SK-N-SH (cell line): ENCODE measurements at regions not wholly inside any gene's neighbourhood (a gene's known extent, or its start where the extent isn't known, plus 50 kb on each side); places are given as distances from the start of the nearest gene placed in this dataset.

Experiments
- CTCF ChIA-PET: fragments of 300-600, 350-600 bp; formaldehyde crosslinking; extraction: SDS; loops from one replicate; lab custom pipeline; 2021; lab: Yijun Ruan, JAX
- POLR2A ChIA-PET: fragments of 350-600 bp; sonication (Branson Sonifier 250); formaldehyde crosslinking; extraction: SDS; loops from one replicate; lab custom pipeline; 2020; ENCODE audit warnings: antibody characterized with exemption, inconsistent platforms; lab: Yijun Ruan, JAX
- DNase-seq: peaks from one replicate; pipeline ENCODE4 v3.0.0; 2012
- H2AFZ ChIP-seq: fragments of 200-600 bp; sonication (generic); 2 replicates; pipeline ENCODE4 v1.8.1; 2016; ENCODE audit warnings: antibody characterized with exemption, mild to moderate bottlenecking, low read depth
- H3F3A ChIP-seq: fragments of 200-600 bp; sonication (generic); replicated peaks from 2 replicates; pipeline ENCODE3; 2016; ENCODE audit warnings: antibody characterized with exemption, mild to moderate bottlenecking; ENCODE audit not compliant: insufficient read depth
- H3K27ac ChIP-seq, 2 experiments: fragments of 200-500 bp in 1 of 2; fragments of 200-600 bp in 1 of 2; sonication (Bioruptor generic) in 1 of 2; sonication (generic), shearing (Covaris generic) in 1 of 2; 2 replicates each; pipeline versions ENCODE4 v1.5.1 to v1.6.1; 2014 to 2016; ENCODE audit warnings: low read depth in 2 of 2, inconsistent platforms in 1 of 2, low read length in 1 of 2, mild to moderate bottlenecking in 1 of 2, mixed read lengths in 1 of 2
- H3K27me3 ChIP-seq: fragments of 200-600 bp; sonication (generic), shearing (Covaris generic); 2 replicates; pipeline ENCODE4 v1.6.1; 2016; ENCODE audit warnings: mixed run types; ENCODE audit not compliant: insufficient read depth
- H3K36me3 ChIP-seq, 2 experiments: fragments of 200-500 bp in 1 of 2; fragments of 200-600 bp in 1 of 2; sonication (Bioruptor generic) in 1 of 2; sonication (generic) in 1 of 2; replicated peaks in 1 of 2; 2 replicates each; pipeline versions ENCODE3 to v1.5.1; 2014 to 2016; ENCODE audit warnings: low read length in 1 of 2, mild to moderate bottlenecking in 1 of 2; ENCODE audit not compliant: insufficient read depth in 2 of 2, control insufficient read depth in 1 of 2
- H3K4me1 ChIP-seq, 2 experiments: fragments of 200-500 bp in 1 of 2; fragments of 200-600 bp in 1 of 2; sonication (Bioruptor generic) in 1 of 2; sonication (generic), shearing (Covaris generic) in 1 of 2; 2 replicates each; pipeline versions ENCODE4 v1.5.1 to v1.6.1; 2014 to 2016; ENCODE audit warnings: low read depth in 1 of 2, low read length in 1 of 2, mixed run types in 1 of 2; ENCODE audit not compliant: insufficient read depth in 2 of 2, control insufficient read depth in 1 of 2
- H3K4me2 ChIP-seq: fragments of 200-600 bp; sonication (generic), shearing (Covaris generic); 2 replicates; pipeline ENCODE4 v1.6.1; 2017; ENCODE audit warnings: mixed run types
- H3K4me3 ChIP-seq, 2 experiments: fragments of 200-500 bp in 1 of 2; fragments of 200-600 bp in 1 of 2; sonication (Bioruptor generic) in 1 of 2; sonication (generic), shearing (Covaris generic) in 1 of 2; 2 replicates each; pipeline versions ENCODE4 v1.5.1 to v1.8.1; 2014 to 2016; ENCODE audit warnings: low read depth in 2 of 2, inconsistent platforms in 1 of 2, low read length in 1 of 2, mild to moderate bottlenecking in 1 of 2, mixed read lengths in 1 of 2, moderate library complexity in 1 of 2
- H3K79me2 ChIP-seq: fragments of 200-600 bp; sonication (generic); 2 replicates; pipeline ENCODE4 v1.8.1; 2017; ENCODE audit warnings: mild to moderate bottlenecking; ENCODE audit not compliant: insufficient read depth
- H3K9ac ChIP-seq: fragments of 200-600 bp; sonication (generic); 2 replicates; pipeline ENCODE4 v1.6.1; 2017; ENCODE audit warnings: mixed run types
- H3K9me2 ChIP-seq: fragments of 200-600 bp; sonication (generic); 2 replicates; pipeline ENCODE4 v1.6.1; 2017; ENCODE audit warnings: mixed run types
- H3K9me3 ChIP-seq: fragments of 200-600 bp; sonication (generic); 2 replicates; pipeline ENCODE4 v1.6.1; 2017; ENCODE audit warnings: mixed run types, mild to moderate bottlenecking, moderate library complexity
- H4K20me1 ChIP-seq: fragments of 200-600 bp; sonication (generic); 2 replicates; pipeline ENCODE4 v1.6.1; 2017; ENCODE audit warnings: mild to moderate bottlenecking, mixed run types; ENCODE audit not compliant: insufficient read depth
- CTCF ChIP-seq: fragments of 200-600 bp; sonication (generic); IDR thresholded peaks from 2 replicates; pipeline ENCODE4 v1.6.1; 2017; ENCODE audit warnings: antibody characterized with exemption, mild to moderate bottlenecking, moderate library complexity
- EP300 ChIP-seq, 2 experiments: IDR thresholded peaks; 2 replicates each; pipeline versions ENCODE4 v1.4.0 to v1.6.1; 2012; ENCODE audit warnings: borderline replicate concordance in 1 of 2, low read depth in 1 of 2, low read length in 1 of 2
- EZH2phosphoT487 ChIP-seq: fragments of 200-600 bp; sonication (generic); IDR thresholded peaks from 2 replicates; pipeline ENCODE4 v1.6.1; 2017; ENCODE audit warnings: low read depth, mixed run types, mild to moderate bottlenecking, antibody characterized with exemption, moderate library complexity, borderline replicate concordance
- FOSL2 ChIP-seq: IDR thresholded peaks from 2 replicates; pipeline ENCODE4 v1.4.0; 2012; ENCODE audit warnings: low read depth, mild to moderate bottlenecking, moderate library complexity, borderline replicate concordance
- FOXJ3 ChIP-seq: sonication (generic); formaldehyde crosslinking; IDR thresholded peaks from 2 replicates; pipeline ENCODE4 v1.5.1; 2020; ENCODE audit warnings: mild to moderate bottlenecking, missing genetic modification reagents
- GABPA ChIP-seq: IDR thresholded peaks from 2 replicates; pipeline ENCODE4 v1.4.0; 2012; ENCODE audit warnings: low read depth, mild to moderate bottlenecking
- GATA2 ChIP-seq: sonication (generic); formaldehyde crosslinking; IDR thresholded peaks from 2 replicates; pipeline ENCODE4 v1.5.0; 2020; ENCODE audit warnings: mild to moderate bottlenecking, missing genetic modification reagents
- IRF3 ChIP-seq: fragments of 150-350 bp; IDR thresholded peaks from 2 replicates; pipeline ENCODE4 v1.6.1; 2016; ENCODE audit warnings: mild to moderate bottlenecking, low read depth, low read length
- JUND ChIP-seq: IDR thresholded peaks from 2 replicates; pipeline ENCODE4 v1.4.0; 2012
- MEF2A ChIP-seq: IDR thresholded peaks from 2 replicates; pipeline ENCODE4 v1.4.0; 2012; ENCODE audit warnings: low read depth, borderline replicate concordance
- MXI1 ChIP-seq: IDR thresholded peaks from 2 replicates; pipeline ENCODE4 v1.6.1; 2012; ENCODE audit warnings: mild to moderate bottlenecking, low read depth, low read length, improper control_type of control experiment
- NFIC ChIP-seq: IDR thresholded peaks from 2 replicates; pipeline ENCODE4 v1.4.0; 2012; ENCODE audit warnings: borderline replicate concordance
- NRF1 ChIP-seq: IDR thresholded peaks from 2 replicates; pipeline ENCODE4 v1.6.1; 2012; ENCODE audit warnings: low read depth, mild to moderate bottlenecking, low read length
- POLR2AphosphoS5 ChIP-seq: IDR thresholded peaks from 2 replicates; pipeline ENCODE4 v1.6.1; 2012; ENCODE audit warnings: low read depth, low read length
- RAD21 ChIP-seq: IDR thresholded peaks from 2 replicates; pipeline ENCODE4 v1.6.1; 2012; ENCODE audit warnings: mild to moderate bottlenecking, low read length
- RCOR1 ChIP-seq: fragments of 150-350 bp; IDR thresholded peaks from 2 replicates; pipeline ENCODE4 v1.6.1; 2017; ENCODE audit warnings: antibody characterized with exemption, low read length
- RXRA ChIP-seq: IDR thresholded peaks from 2 replicates; pipeline ENCODE4 v1.4.0; 2012; ENCODE audit warnings: low read depth, mild to moderate bottlenecking, borderline replicate concordance
- SIN3A ChIP-seq: IDR thresholded peaks from 2 replicates; pipeline ENCODE4 v1.6.1; 2012; ENCODE audit warnings: low read depth, mild to moderate bottlenecking, low read length, moderate library complexity, borderline replicate concordance
- SMC3 ChIP-seq: IDR thresholded peaks from 2 replicates; pipeline ENCODE4 v1.6.1; 2012; ENCODE audit warnings: low read depth, low read length, improper control_type of control experiment
- TCF12 ChIP-seq: IDR thresholded peaks from 2 replicates; pipeline ENCODE4 v1.4.0; 2012
- TEAD4 ChIP-seq: IDR thresholded peaks from 2 replicates; pipeline ENCODE4 v1.4.0; 2012; ENCODE audit warnings: mild to moderate bottlenecking, borderline replicate concordance; ENCODE audit not compliant: insufficient read depth
- USF1 ChIP-seq: IDR thresholded peaks from 2 replicates; pipeline ENCODE4 v1.4.0; 2012; ENCODE audit warnings: low read depth, borderline replicate concordance
- YY1 ChIP-seq: IDR thresholded peaks from 2 replicates; pipeline ENCODE4 v1.4.0; 2012; ENCODE audit warnings: low read depth, mild to moderate bottlenecking
- ZBTB33 ChIP-seq: IDR thresholded peaks from 2 replicates; pipeline ENCODE4 v1.4.0; 2012; ENCODE audit warnings: low read depth, borderline replicate concordance
- WGBS: methylation state at CpG from one replicate; pipeline ENCODE4 v1.1.6; 2017; ENCODE audit warnings: low lambda C conversion rate; 5-methylcytosine and 5-hydroxymethylcytosine counted together

- TF ChIP-seq CTCF (no peak), RCOR1 (no peak), TEAD4 (no peak), ZBTB33 (no peak), MEF2A (no peak), FOXJ3 (CRISPR knock-in tag) (no peak), RXRA (no peak), SMC3 (no peak), IRF3 (no peak), TCF12 (no peak)
Observed at GRCh38 chr14:95415993-95416392, 96.3 kb upstream of the CLMN start (continued).

- H3K4me2 ChIP-seq = no peak overlapping the region
- CTCF ChIA-PET = interaction anchor here (1.0 to 2.8 kb wide), 7 partner anchors 11 to 105 kb away, joined by 3 to 8 read pairs (median 4); no protein-coding TSS in a partner anchor
- DNase-seq = peak; percentile 87
- TF ChIP-seq USF1 = no peak
- no peak for TF ChIP-seq TEAD4
- TF ChIP-seq FOSL2 = 0 out of 2 replicates have a peak, but pooled peaks have one; percentile 17
- TF ChIP-seq GABPA = no peak
- TF ChIP-seq NRF1 = no peak
- no peak for TF ChIP-seq JUND
- TF ChIP-seq GATA2 (CRISPR knock-in tag) = peak; percentile 91
- TF ChIP-seq MEF2A = no peak
- TF ChIP-seq SIN3A = no peak
- no peak for TF ChIP-seq RCOR1
- TF ChIP-seq EZH2phosphoT487 = no peak
- no peak for TF ChIP-seq NFIC
- no peak; the same call in 1 of the 2 replicates for TF ChIP-seq MXI1
- peak; percentile 77; the same call in 1 of the 2 replicates for TF ChIP-seq FOXJ3 (CRISPR knock-in tag)
- no peak for TF ChIP-seq YY1
- TF ChIP-seq EP300 (IDR thresholded peaks at IDR 0.05; ENCODE audit: borderline replicate concordance in 1 of 2, low read depth in 1 of 2, low read length in 1 of 2) = peak in 1 of 2 experiments; percentile 73; a peak in 2 of 4 replicates
- TF ChIP-seq RAD21 = peak; percentile 41
- no peak for TF ChIP-seq POLR2AphosphoS5
- POLR2A ChIA-PET = interaction anchor here (0.6 to 1.4 kb wide), 4 partner anchors 15 to 682 kb away, joined by 3 read pairs; no protein-coding TSS in a partner anchor
- H2AFZ ChIP-seq = no peak overlapping the region
- H3K36me3 ChIP-seq = no peaks in the 10 kb centered on the region
- no peaks in the 10 kb centered on the region for H4K20me1 ChIP-seq
- WGBS = 44% methylated on average over 9 of the region's 11 CpGs
- peaks cover 0 to 45% of the 10 kb centered on the region in 2 experiments; a peak in 1 of 4 replicates for H3K4me1 ChIP-seq
- peak overlapping the region in 1 of 2 experiments; percentile 81; a peak in 2 of 4 replicates for H3K27ac ChIP-seq
- no peaks in the 10 kb centered on the region for H3K79me2 ChIP-seq
- no peaks in the 10 kb centered on the region for H3F3A ChIP-seq
- H3K9ac ChIP-seq = no peak overlapping the region
- no peaks in the 10 kb centered on the region for H3K9me3 ChIP-seq
- H3K27me3 ChIP-seq = no peaks in the 10 kb centered on the region
- no peaks in the 10 kb centered on the region for H3K9me2 ChIP-seq
- no peak overlapping the region for H3K4me3 ChIP-seq
Observed at GRCh38 chr14:95413289-95414215, 93.8 kb upstream of the CLMN start.
